Thyroid gland (tissue), 4 donors: ENCODE measurements at regions not wholly inside any gene's neighbourhood (a gene's known extent, or its start where the extent isn't known, plus 50 kb on each side); places are given as distances from the start of the nearest gene placed in this dataset.
"Not testable (repeated sequence)": the region's sequence is repeated elsewhere in the genome, so short reads cannot be mapped to it uniquely, and the experiment has no call there.

ENCODE experiments used
- DNase-seq, 2 donors: peaks; one replicate each; pipeline ENCODE4 v3.0.0-alpha.2; 2019
- H3K27ac ChIP-seq, 3 donors: fragments of 200-600 bp; sonication (generic); 1 replicate in 2 of 3; 2 replicates in 1 of 3; pipeline ENCODE4 v1.5.1; 2016 to 2019; ENCODE audit warnings: mild to moderate bottlenecking in 1 of 3, moderate library complexity in 1 of 3
- H3K27me3 ChIP-seq: fragments of 200-600 bp; sonication (generic); one replicate; pipeline ENCODE4 v1.5.1; 2019
- H3K36me3 ChIP-seq, 2 donors: fragments of 200-600 bp; sonication (generic); one replicate each; pipeline ENCODE4 v1.5.1; 2016 to 2019
- H3K4me1 ChIP-seq, 2 donors: fragments of 200-600 bp; sonication (generic); one replicate each; pipeline ENCODE4 v1.5.1; 2017 to 2019
- H3K4me3 ChIP-seq, 3 donors: fragments of 200-600 bp; sonication (generic); replicated peaks in 1 of 3; 1 replicate in 2 of 3; 2 replicates in 1 of 3; pipeline ENCODE4 v1.5.1; 2016; ENCODE audit warnings: mild to moderate bottlenecking in 1 of 3
- H3K9me3 ChIP-seq: fragments of 200-600 bp; sonication (generic); one replicate; pipeline ENCODE4 v1.5.1; 2017
- whole genome bisulfite sequencing, 2 donors: methylation state at CpG; one replicate each; pipeline ENCODE4 v1.1.5; 2017; 5-methylcytosine and 5-hydroxymethylcytosine counted together
- intact Hi-C: fragments of 100-400 bp; cut with DNase I; formaldehyde crosslinking; loops from one replicate; pipeline ENCODE4 v1.15.1; 2023

GRCh38 chr1:144066071-144066813, 94.5 kb upstream of the FAM72C start:
- H3K36me3 ChIP-seq, H3K27me3 ChIP-seq, H3K4me1 ChIP-seq, H3K9me3 ChIP-seq, H3K27ac ChIP-seq, H3K4me3 ChIP-seq, intact Hi-C loops: not testable (repeated sequence)
- WGBS, 2 donors, result 12% methylated on average over 4 of the region's 10 CpGs; no CpG with 5 or more reads in 1 of the 2 donors
- DNase-seq, result peak in 1 of 2 donors; percentile 1

DNA sequence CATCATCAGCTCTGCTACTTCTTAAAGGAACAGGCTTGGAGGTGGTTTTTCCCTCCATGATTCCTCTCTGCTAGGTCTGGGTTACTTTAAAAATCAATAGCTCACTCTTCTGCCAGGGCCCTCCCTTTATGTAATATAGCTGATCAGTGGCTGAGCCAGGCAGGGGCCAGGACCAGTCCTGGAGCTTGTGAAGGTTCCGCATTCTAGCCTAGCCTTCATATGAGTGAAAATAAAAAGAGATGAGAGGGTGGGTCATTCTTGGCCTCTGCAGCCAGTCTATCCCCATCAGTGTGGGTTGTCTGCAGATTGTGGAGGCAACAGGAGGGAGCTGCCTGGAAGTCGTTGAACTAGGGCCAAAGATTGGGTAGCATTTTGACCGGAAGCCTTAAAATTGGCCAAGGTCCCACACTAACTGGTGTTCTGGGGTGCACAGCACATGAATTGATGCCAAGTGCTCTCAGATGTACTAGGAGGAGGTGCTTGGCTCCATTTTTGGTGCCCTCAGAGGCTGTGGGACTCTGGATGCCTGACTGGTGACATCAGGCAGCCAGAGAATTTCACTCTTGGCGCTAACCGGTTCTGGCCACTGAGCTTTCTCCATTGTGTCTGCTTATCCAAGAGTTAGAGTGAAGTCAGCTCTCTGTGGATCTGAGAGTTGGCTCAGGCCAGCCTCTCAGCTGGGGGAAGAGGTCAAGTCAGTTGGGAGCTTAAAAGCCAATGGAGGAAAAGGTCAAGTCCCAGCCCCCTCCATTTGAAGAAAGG, 93.7 kb upstream of the FAM72C start:
- H3K36me3 ChIP-seq, H3K27me3 ChIP-seq, H3K4me3 ChIP-seq, H3K9me3 ChIP-seq, intact Hi-C loops, H3K27ac ChIP-seq, DNase-seq, H3K4me1 ChIP-seq: not testable (repeated sequence)
- WGBS, 2 donors, result no CpG with 5 or more reads among the region's 5 CpGs

DNA sequence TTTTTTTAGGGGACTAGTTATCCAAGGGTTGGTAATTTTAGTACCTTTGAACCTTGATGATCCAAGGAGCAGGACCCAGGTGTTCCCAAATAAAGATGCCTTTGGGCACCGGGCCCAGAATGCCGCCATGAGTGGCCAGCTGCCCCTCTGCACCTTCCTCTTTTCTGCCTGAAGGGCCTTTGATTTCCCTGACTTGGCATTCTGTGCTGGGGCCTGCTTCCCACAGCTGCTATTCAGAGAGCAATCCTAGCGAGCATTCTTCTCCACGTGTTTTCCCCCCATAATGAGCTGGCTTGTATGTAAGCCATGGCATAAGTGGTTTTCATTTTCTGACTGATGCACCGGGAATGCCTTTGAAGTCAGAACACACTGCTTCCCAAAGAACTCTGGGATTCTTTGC, 77.6 kb upstream of the FAM72C start:
- H3K36me3 ChIP-seq, H3K27ac ChIP-seq, H3K27me3 ChIP-seq, H3K9me3 ChIP-seq, DNase-seq, intact Hi-C loops, H3K4me3 ChIP-seq, H3K4me1 ChIP-seq: not testable (repeated sequence)
- WGBS, 2 donors, result no CpG with 5 or more reads among the region's 5 CpGs

GRCh38 chr1:144046645-144047044, 74.9 kb upstream of the FAM72C start:
- WGBS, 2 donors, result no CpG with 5 or more reads among the region's 3 CpGs
- DNase-seq, intact Hi-C loops, H3K27ac ChIP-seq, H3K27me3 ChIP-seq, H3K4me3 ChIP-seq, H3K36me3 ChIP-seq, H3K9me3 ChIP-seq, H3K4me1 ChIP-seq: not testable (repeated sequence)

GRCh38 chr1:144045751-144046546, 74.2 kb upstream of the FAM72C start:
- DNase-seq, H3K4me3 ChIP-seq, H3K27me3 ChIP-seq, H3K4me1 ChIP-seq, H3K9me3 ChIP-seq, H3K27ac ChIP-seq, H3K36me3 ChIP-seq, intact Hi-C loops: not testable (repeated sequence)
- 66 to 79% methylated on average over 4 to 7 of the region's 13 CpGs for WGBS, 2 donors

DNA sequence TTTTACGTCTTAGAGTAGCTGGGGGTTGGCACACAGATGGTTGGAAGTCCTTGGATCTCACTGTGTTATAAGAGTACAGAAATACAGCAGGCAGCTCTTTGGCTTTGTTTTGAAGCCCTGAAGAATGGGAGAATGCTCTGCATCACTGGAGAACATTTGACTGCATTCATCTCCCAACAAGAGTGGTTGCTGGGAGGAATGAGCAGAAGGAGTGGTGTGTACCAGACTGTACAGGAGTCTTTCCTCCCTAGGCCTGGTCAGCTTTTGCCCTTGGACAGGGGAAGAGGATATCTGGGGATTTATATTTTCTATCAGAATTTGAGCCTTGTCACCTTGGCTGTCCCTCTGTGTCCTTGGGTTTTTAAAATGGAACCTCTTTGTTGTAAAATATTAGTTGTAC, 70.5 kb upstream of the FAM72C start:
- no CpG with 5 or more reads among the region's 1 CpG for WGBS, 2 donors
- H3K4me1 ChIP-seq, H3K27me3 ChIP-seq, DNase-seq, H3K4me3 ChIP-seq, H3K27ac ChIP-seq, intact Hi-C loops, H3K36me3 ChIP-seq, H3K9me3 ChIP-seq: not testable (repeated sequence)

- H3K27me3 ChIP-seq, H3K4me1 ChIP-seq, H3K4me3 ChIP-seq, H3K9me3 ChIP-seq, H3K27ac ChIP-seq, DNase-seq, H3K36me3 ChIP-seq, intact Hi-C loops: not testable (repeated sequence)
- WGBS, 2 donors, result no CpG with 5 or more reads among the region's 3 CpGs
These were observed 68.5 kb upstream of the FAM72C start for GRCh38 chr1:144040293-144040692.

DNA sequence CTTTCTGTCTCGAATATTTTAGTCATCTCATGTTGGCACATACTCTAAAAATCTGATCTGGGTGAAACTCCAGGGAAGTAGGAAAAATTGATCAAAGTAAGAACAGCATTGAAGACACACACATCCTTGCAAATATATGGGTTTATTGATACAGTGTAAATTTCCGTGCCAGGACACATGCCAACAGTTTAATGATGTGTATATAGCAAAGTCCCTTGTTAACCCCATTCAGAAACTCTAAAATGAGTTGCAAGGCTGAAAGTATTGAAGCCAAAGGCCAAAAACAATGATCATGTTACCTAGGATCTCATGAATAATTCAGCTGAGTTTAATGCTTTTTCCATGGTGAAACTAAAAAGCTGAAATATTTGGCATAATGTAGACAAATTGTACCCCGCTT, 62.3 kb upstream of the FAM72C start:
- H3K27ac ChIP-seq, H3K36me3 ChIP-seq, H3K9me3 ChIP-seq, DNase-seq, H3K4me1 ChIP-seq, H3K27me3 ChIP-seq, H3K4me3 ChIP-seq, intact Hi-C loops: not testable (repeated sequence)
- no CpG with 5 or more reads among the region's 3 CpGs for WGBS, 2 donors

DNA sequence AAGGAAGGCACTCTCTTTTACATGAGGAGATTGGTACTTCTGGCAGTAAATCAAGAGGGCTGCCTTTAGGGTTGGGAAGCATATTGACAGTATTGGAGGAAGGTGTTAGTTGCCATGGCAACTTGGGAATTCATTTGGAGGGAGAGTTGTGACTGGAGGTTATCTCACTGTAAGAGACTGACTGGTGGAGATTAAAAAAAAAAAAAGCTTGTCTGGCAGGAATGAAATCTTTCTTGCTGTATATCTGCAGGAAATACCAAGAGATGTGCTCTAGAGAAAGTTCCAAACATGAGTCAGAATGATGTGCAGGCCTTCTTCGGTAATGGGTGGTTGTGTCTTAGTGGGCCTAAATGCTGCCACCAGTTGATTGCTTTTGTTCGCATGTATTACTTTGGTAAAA, 59.8 kb upstream of the FAM72C start:
- H3K4me1 ChIP-seq, H3K36me3 ChIP-seq, H3K27ac ChIP-seq, H3K9me3 ChIP-seq, intact Hi-C loops, H3K27me3 ChIP-seq, DNase-seq, H3K4me3 ChIP-seq: not testable (repeated sequence)
- 79 to 92% methylated on average over 2 of the region's 2 CpGs for WGBS, 2 donors

DNA sequence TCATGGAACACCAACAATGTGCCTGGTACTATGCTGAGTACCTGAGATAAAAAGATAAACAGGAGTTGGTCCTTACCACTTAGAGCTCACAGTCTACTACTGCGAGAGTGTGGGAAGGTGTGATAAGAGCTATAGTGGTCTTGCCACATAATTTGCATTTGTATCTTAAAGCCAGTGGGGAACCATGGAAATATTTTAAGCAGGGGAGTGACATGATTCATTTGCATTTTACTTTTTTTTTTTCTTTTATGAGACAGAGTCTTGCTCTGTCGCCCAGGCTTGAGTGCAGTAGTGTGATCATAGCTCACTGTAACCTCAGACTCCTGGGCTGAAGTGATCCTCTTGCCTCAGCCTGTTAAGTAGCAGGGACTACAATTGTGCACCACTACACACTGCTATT, 54.2 kb upstream of the FAM72C start:
- WGBS, 2 donors, result no CpG with 5 or more reads among the region's 2 CpGs
- DNase-seq, H3K4me3 ChIP-seq, H3K27me3 ChIP-seq, H3K4me1 ChIP-seq, H3K9me3 ChIP-seq, intact Hi-C loops, H3K27ac ChIP-seq, H3K36me3 ChIP-seq: not testable (repeated sequence)

DNA sequence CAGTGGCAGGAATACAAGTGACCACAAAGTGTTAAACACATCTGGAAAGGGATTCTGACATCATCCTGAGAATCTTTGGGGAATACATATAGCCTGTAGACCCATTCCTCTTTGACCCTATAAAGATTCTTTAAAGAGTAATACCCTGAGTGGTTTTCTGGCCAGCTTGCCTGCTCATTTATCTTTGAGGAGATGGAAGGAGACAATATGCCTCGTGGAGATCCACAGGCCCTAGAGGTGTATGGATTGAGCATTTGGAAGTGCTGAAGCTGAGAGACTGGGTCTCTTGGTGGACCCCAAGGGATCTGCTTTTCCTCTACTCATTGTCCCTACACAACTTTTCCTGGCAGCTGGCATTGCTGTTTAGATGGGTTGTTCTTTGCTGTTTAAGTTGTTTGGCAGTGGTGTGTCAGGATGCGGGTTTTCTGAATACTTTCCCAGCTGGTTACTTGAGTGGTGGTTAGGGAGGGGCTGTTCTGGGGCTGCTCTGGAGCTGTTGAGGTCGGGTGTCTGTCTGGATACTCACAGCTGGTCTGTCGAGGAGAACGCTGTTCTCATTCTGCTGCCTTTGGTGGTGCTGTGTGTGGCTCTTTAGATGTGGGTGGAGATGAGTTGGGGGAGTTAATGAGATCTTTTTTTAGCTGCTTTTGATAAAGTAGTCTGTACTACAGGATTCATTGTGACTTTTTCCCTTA, 50.1 kb upstream of the FAM72C start:
- intact Hi-C loops, H3K36me3 ChIP-seq, H3K27me3 ChIP-seq, H3K27ac ChIP-seq, DNase-seq, H3K4me1 ChIP-seq, H3K4me3 ChIP-seq, H3K9me3 ChIP-seq: not testable (repeated sequence)
- WGBS, 2 donors, result 80% methylated on average over 1 of the region's 5 CpGs; no CpG with 5 or more reads in 1 of the 2 donors
